C4-2B (cell line): ENCODE measurements at regions not wholly inside any gene's neighbourhood (a gene's known extent, or its start where the extent isn't known, plus 50 kb on each side); places are given as distances from the start of the nearest gene placed in this dataset.

Experiments used
- H3K27ac ChIP-seq: fragments of 450-650 bp; 2 replicates; pipeline ENCODE4 v1.5.1; 2017
- ZFX ChIP-seq: fragments of 450-650 bp; IDR thresholded peaks from 2 replicates; pipeline ENCODE4 v1.6.1; 2017
- TF ChIP-seq, protein P1 (sequence below): fragments of 450-650 bp; conservative IDR thresholded peaks from 2 replicates; pipeline ENCODE4 v1.5.1; 2017; ENCODE audit warnings: mild to moderate bottlenecking

GRCh38 chr2:58870704-58871103 is 629.6 kb upstream of the FANCL start:
- H3K27ac ChIP-seq: no peak overlapping the region
- no peak for TF ChIP-seq ZFX
- TF ChIP-seq, protein P1, sequence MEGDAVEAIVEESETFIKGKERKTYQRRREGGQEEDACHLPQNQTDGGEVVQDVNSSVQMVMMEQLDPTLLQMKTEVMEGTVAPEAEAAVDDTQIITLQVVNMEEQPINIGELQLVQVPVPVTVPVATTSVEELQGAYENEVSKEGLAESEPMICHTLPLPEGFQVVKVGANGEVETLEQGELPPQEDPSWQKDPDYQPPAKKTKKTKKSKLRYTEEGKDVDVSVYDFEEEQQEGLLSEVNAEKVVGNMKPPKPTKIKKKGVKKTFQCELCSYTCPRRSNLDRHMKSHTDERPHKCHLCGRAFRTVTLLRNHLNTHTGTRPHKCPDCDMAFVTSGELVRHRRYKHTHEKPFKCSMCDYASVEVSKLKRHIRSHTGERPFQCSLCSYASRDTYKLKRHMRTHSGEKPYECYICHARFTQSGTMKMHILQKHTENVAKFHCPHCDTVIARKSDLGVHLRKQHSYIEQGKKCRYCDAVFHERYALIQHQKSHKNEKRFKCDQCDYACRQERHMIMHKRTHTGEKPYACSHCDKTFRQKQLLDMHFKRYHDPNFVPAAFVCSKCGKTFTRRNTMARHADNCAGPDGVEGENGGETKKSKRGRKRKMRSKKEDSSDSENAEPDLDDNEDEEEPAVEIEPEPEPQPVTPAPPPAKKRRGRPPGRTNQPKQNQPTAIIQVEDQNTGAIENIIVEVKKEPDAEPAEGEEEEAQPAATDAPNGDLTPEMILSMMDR: no peak

- H3K27ac ChIP-seq: no peak overlapping the region
- TF ChIP-seq, protein P1: no peak
- no peak for TF ChIP-seq ZFX
Measured at GRCh38 chr2:58866946-58867345, 625.8 kb upstream of the FANCL start.

DNA sequence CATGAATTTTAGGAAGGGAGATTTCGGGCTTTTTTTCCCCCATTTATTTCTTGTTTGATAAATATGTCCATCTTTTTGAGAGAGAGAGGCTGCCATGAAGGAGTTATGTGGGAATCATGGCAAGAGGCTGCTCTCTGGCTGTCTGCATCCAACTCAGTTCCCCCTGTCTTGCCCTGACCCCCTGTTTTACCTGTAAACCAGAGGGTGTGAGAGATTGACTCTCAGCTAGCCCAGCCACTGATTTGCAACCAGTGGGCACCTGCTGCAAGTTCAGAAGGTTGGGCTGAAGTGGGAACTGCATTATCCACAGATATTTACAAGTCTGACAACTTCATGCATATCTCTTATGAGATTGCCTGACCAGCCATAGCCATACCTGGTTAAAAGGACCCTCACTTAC is 625.4 kb upstream of the FANCL start:
- H3K27ac ChIP-seq: no peak overlapping the region
- TF ChIP-seq, protein P1: no peak
- no peak for TF ChIP-seq ZFX

DNA sequence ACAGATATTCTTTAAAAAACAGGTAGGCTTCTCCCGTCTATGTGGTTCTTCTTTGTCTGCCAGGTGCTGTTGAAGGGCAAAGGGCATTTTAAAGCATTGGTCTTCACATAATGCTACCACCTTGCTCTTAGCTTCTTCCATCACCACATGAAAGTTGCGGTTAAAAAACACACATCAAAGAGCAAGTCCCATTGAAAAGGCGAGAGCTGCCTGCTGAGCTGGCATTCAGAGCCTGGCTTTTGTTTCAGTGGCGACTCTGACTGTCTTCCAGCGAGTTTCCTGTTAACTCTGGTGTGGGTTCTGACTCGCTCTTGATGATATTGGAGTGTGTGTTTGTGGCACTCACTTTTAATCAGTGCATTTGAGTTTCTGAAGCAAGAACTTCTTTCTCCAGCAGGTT is 624.9 kb upstream of the FANCL start:
- no peak overlapping the region for H3K27ac ChIP-seq
- TF ChIP-seq, protein P1: no peak
- TF ChIP-seq ZFX: no peak

GRCh38 chr2:58865436-58865835 is 624.3 kb upstream of the FANCL start:
- TF ChIP-seq, protein P1: no peak
- no peak for TF ChIP-seq ZFX
- H3K27ac ChIP-seq: no peak overlapping the region

GRCh38 chr2:58862244-58862643 is 621.1 kb upstream of the FANCL start:
- no peak overlapping the region for H3K27ac ChIP-seq
- no peak for TF ChIP-seq ZFX
- TF ChIP-seq, protein P1: no peak

GRCh38 chr2:58860586-58860985 is 619.5 kb upstream of the FANCL start:
- H3K27ac ChIP-seq: no peak overlapping the region
- TF ChIP-seq ZFX: no peak
- TF ChIP-seq, protein P1: no peak
